Endodermal cell (in vitro differentiated cells): ENCODE measurements at regions not wholly inside any gene's neighbourhood (a gene's known extent, or its start where the extent isn't known, plus 50 kb on each side); places are given as distances from the start of the nearest gene placed in this dataset.

Experiments
- DNase-seq: peaks from one replicate; pipeline ENCODE4 v3.0.0-alpha.2; 2017
- H3K27ac ChIP-seq: 2 replicates; pipeline ENCODE4 v1.5.1; 2013; ENCODE audit warnings: mild to moderate bottlenecking, low read depth, low read length, moderate library complexity
- H3K27me3 ChIP-seq: 2 replicates; pipeline ENCODE4 v1.6.1; 2013; ENCODE audit warnings: mild to moderate bottlenecking, low read length, moderate library complexity; ENCODE audit not compliant: insufficient read depth, control insufficient read depth, poor library complexity, severe bottlenecking
- H3K36me3 ChIP-seq: 2 replicates; pipeline ENCODE4 v1.7.0; 2013; ENCODE audit warnings: mild to moderate bottlenecking, low read length, moderate library complexity; ENCODE audit not compliant: control insufficient read depth, insufficient read depth
- H3K4me1 ChIP-seq: one replicate; pipeline ENCODE4 v1.7.0; 2013; ENCODE audit warnings: low read length; ENCODE audit not compliant: control insufficient read depth, insufficient read depth
- H3K4me3 ChIP-seq: 2 replicates; pipeline ENCODE4 v1.5.1; 2013; ENCODE audit warnings: mild to moderate bottlenecking, low read length, moderate library complexity
- H3K9ac ChIP-seq: 2 replicates; pipeline ENCODE4 v1.6.1; 2013; ENCODE audit warnings: mild to moderate bottlenecking, low read length, moderate library complexity; ENCODE audit not compliant: poor library complexity, severe bottlenecking; ENCODE audit errors: extremely low read depth
- H3K9me3 ChIP-seq: 2 replicates; pipeline ENCODE4 v1.6.1; 2013; ENCODE audit warnings: mild to moderate bottlenecking, low read length, moderate library complexity; ENCODE audit not compliant: control insufficient read depth
- H3K27ac Mint-ChIP-seq: 2 replicates; pipeline ENCODE4 v1.8.0; 2020; ENCODE audit warnings: mixed read lengths
- H3K27me3 Mint-ChIP-seq: 2 replicates; pipeline ENCODE4 v1.8.0; 2021; ENCODE audit warnings: mild to moderate bottlenecking, mixed read lengths; ENCODE audit not compliant: insufficient read depth
- H3K36me3 Mint-ChIP-seq: 2 replicates; pipeline ENCODE4 v1.8.0; 2020; ENCODE audit warnings: low read depth, mixed read lengths
- H3K4me1 Mint-ChIP-seq: 2 replicates; pipeline ENCODE4 v1.8.0; 2020; ENCODE audit warnings: mixed read lengths
- H3K4me3 Mint-ChIP-seq: 2 replicates; pipeline ENCODE4 v1.8.0; 2020; ENCODE audit warnings: mild to moderate bottlenecking, moderate library complexity, mixed read lengths
- H3K9me3 Mint-ChIP-seq: 2 replicates; pipeline ENCODE4 v1.8.0; 2020; ENCODE audit warnings: mild to moderate bottlenecking, mixed read lengths
- CTCF ChIP-seq: fragments of 200-600 bp; sonication (generic); conservative IDR thresholded peaks from 2 replicates; pipeline ENCODE4 v1.5.0; 2021; ENCODE audit warnings: antibody characterized with exemption, mild to moderate bottlenecking
- WGBS, 2 experiments: methylation state at CpG; one replicate each; pipeline versions ENCODE4 v1.1.5 to v1.1.7; 2013; ENCODE audit warnings: missing lambda C conversion rate in 2 of 2, mixed read lengths in 1 of 2; ENCODE audit not compliant: insufficient coverage in 1 of 2, insufficient read length in 1 of 2; 5-methylcytosine and 5-hydroxymethylcytosine counted together

- WGBS, 2 experiments: 83 to 92% methylated on average over 2 to 3 of the region's 3 CpGs
- no peak overlapping the region for H3K27ac Mint-ChIP-seq
- H3K27me3 Mint-ChIP-seq: peaks cover 14% of the 10 kb centered on the region
- no peak overlapping the region for H3K4me3 ChIP-seq
- no peak overlapping the region for H3K4me3 Mint-ChIP-seq
- no peak overlapping the region for H3K27ac ChIP-seq
- no peak for TF ChIP-seq CTCF
- no peaks in the 10 kb centered on the region for H3K27me3 ChIP-seq
- peaks cover 38% of the 10 kb centered on the region for H3K9me3 Mint-ChIP-seq
- no peaks in the 10 kb centered on the region for H3K4me1 Mint-ChIP-seq
- no peak for DNase-seq
- no peak overlapping the region for H3K9ac ChIP-seq
- H3K9me3 ChIP-seq: peaks cover 20% of the 10 kb centered on the region
- H3K4me1 ChIP-seq: no peaks in the 10 kb centered on the region
- no peaks in the 10 kb centered on the region for H3K36me3 ChIP-seq
- H3K36me3 Mint-ChIP-seq: peaks cover 3% of the 10 kb centered on the region
Observed at GRCh38 chr11:71329165-71329510, 76.8 kb upstream of the SHANK2 start.

- H3K27me3 Mint-ChIP-seq: peaks cover 12% of the 10 kb centered on the region
- no peak overlapping the region for H3K27ac Mint-ChIP-seq
- Histone ChIP-seq H3K4me3 (no peak overlapping the region), H3K27ac (no peak overlapping the region), H3K9me3 (peaks cover 4% of the 10 kb centered on the region), H3K36me3 (no peaks in the 10 kb centered on the region), H3K4me1 (no peaks in the 10 kb centered on the region), H3K27me3 (no peaks in the 10 kb centered on the region), H3K9ac (no peak overlapping the region)
- no peaks in the 10 kb centered on the region for H3K36me3 Mint-ChIP-seq
- no peak for DNase-seq
- H3K4me1 Mint-ChIP-seq: no peaks in the 10 kb centered on the region
- peaks cover 21% of the 10 kb centered on the region for H3K9me3 Mint-ChIP-seq
- 88 to 92% methylated on average over 19 to 20 of the region's 20 CpGs for WGBS, 2 experiments
- TF ChIP-seq CTCF: no peak
- no peak overlapping the region for H3K4me3 Mint-ChIP-seq
Observed at GRCh38 chr11:71327156-71328085, 75.0 kb upstream of the SHANK2 start.

GRCh38 chr11:71326328-71326940 is 74.1 kb upstream of the SHANK2 start:
- Histone ChIP-seq H3K27me3 (no peaks in the 10 kb centered on the region), H3K9ac (no peak overlapping the region), H3K4me3 (no peak overlapping the region), H3K36me3 (no peaks in the 10 kb centered on the region), H3K4me1 (no peaks in the 10 kb centered on the region), H3K27ac (no peak overlapping the region), H3K9me3 (no peaks in the 10 kb centered on the region)
- no peak for DNase-seq
- no peak overlapping the region for H3K27ac Mint-ChIP-seq
- no peak overlapping the region for H3K4me3 Mint-ChIP-seq
- TF ChIP-seq CTCF: no peak
- peaks cover 11% of the 10 kb centered on the region for H3K27me3 Mint-ChIP-seq
- 84 to 87% methylated on average over 6 to 10 of the region's 10 CpGs for WGBS, 2 experiments
- H3K9me3 Mint-ChIP-seq: peaks cover 12% of the 10 kb centered on the region
- no peaks in the 10 kb centered on the region for H3K36me3 Mint-ChIP-seq
- no peaks in the 10 kb centered on the region for H3K4me1 Mint-ChIP-seq
